Endothelial cell of umbilical vein (primary cell): ENCODE measurements at regions not wholly inside any gene's neighbourhood (a gene's known extent, or its start where the extent isn't known, plus 50 kb on each side); places are given as distances from the start of the nearest gene placed in this dataset.

Experiments
- BruUV-seq: library from RNA; stranded (reverse); fragments of 400-500 nt; replicated peaks from 2 replicates; lab custom pipeline; 2021; lab: Mats Ljungman, UMichigan
- CTCF ChIA-PET: fragments of 300-600, 350-600 bp; sonication (Branson Sonifier 250); formaldehyde crosslinking; loops from one replicate; lab custom pipeline; 2021; ENCODE audit warnings: antibody characterized with exemption, inconsistent platforms; lab: Charles Lee
- POLR2A ChIA-PET: fragments of 300-600, 350-600 bp; sonication (Branson Sonifier 250); formaldehyde crosslinking; loops from one replicate; lab custom pipeline; 2021; ENCODE audit warnings: antibody characterized with exemption, inconsistent platforms; lab: Charles Lee
- DNase-seq: peaks from one replicate; pipeline ENCODE4 v3.0.0-alpha.2; 2011; ENCODE audit warnings: low read depth, low spot score
- FAIRE-seq: peaks from 2 replicates; lab custom pipeline; 2011; peaks lifted over from hg19 to GRCh38; lab: Jason Lieb, UNC
- H2AFZ ChIP-seq: 2 replicates; pipeline ENCODE4 v1.6.0; 2012; ENCODE audit warnings: low read depth, low read length, control low read depth, inconsistent platforms
- H3K27ac ChIP-seq: 2 replicates; pipeline ENCODE4 v1.5.1; 2011; ENCODE audit warnings: low read depth, mild to moderate bottlenecking, control low read depth, low read length, moderate library complexity; ENCODE audit not compliant: insufficient read depth
- H3K27me3 ChIP-seq, 2 experiments: 2 replicates each; pipeline versions ENCODE4 v1.6.0 to v1.6.1; 2011; ENCODE audit warnings: low read length in 2 of 2, mixed read lengths in 1 of 2; ENCODE audit not compliant: control insufficient read depth in 2 of 2, insufficient read depth in 2 of 2
- H3K36me3 ChIP-seq, 2 experiments: 2 replicates in 1 of 2; 3 replicates in 1 of 2; pipeline ENCODE4 v1.5.1; 2011; ENCODE audit warnings: low read length in 2 of 2, mild to moderate bottlenecking in 1 of 2, moderate library complexity in 1 of 2; ENCODE audit not compliant: control insufficient read depth in 2 of 2, insufficient read depth in 2 of 2; ENCODE audit errors: extremely low read depth in 1 of 2
- H3K4me1 ChIP-seq: 3 replicates; pipeline ENCODE4 v1.5.1; 2011; ENCODE audit warnings: mild to moderate bottlenecking, low read length; ENCODE audit not compliant: control insufficient read depth, insufficient read depth; ENCODE audit errors: extremely low read depth
- H3K4me2 ChIP-seq: 2 replicates; pipeline ENCODE4 v1.6.1; 2011; ENCODE audit warnings: low read length, control low read depth, mixed read lengths; ENCODE audit not compliant: insufficient read depth
- H3K4me3 ChIP-seq, 3 experiments: fragments of 200-600 bp in 1 of 3; sonication (generic), shearing (Covaris generic) in 1 of 3; replicated peaks in 1 of 3; 2 replicates each; pipeline ENCODE4 v1.5.1; 2011 to 2016; ENCODE audit warnings: control low read depth in 3 of 3, low read length in 3 of 3, mild to moderate bottlenecking in 2 of 3, inconsistent platforms in 1 of 3, low read depth in 1 of 3, moderate library complexity in 1 of 3; ENCODE audit not compliant: insufficient read depth in 1 of 3
- H3K79me2 ChIP-seq: 2 replicates; pipeline ENCODE4 v1.6.0; 2012; ENCODE audit warnings: low read length, inconsistent platforms; ENCODE audit not compliant: control insufficient read depth, insufficient read depth
- H3K9ac ChIP-seq: replicated peaks from 2 replicates; pipeline ENCODE3; 2011; ENCODE audit warnings: low read length, control low read depth; ENCODE audit not compliant: insufficient read depth; ENCODE audit errors: extremely low read depth
- H3K9me1 ChIP-seq: replicated peaks from 3 replicates; pipeline ENCODE4 v1.6.0; 2011; ENCODE audit warnings: mild to moderate bottlenecking, low read length; ENCODE audit not compliant: control insufficient read depth, insufficient read depth; ENCODE audit errors: extremely low read depth
- H3K9me3 ChIP-seq: replicated peaks from 2 replicates; pipeline ENCODE4 v1.5.1; 2012; ENCODE audit warnings: low read length, inconsistent platforms; ENCODE audit not compliant: control insufficient read depth, insufficient read depth
- H4K20me1 ChIP-seq: replicated peaks from 2 replicates; pipeline ENCODE3; 2011; ENCODE audit warnings: mild to moderate bottlenecking, low read length; ENCODE audit not compliant: control insufficient read depth, insufficient read depth; ENCODE audit errors: extremely low read depth
- CTCF ChIP-seq, 2 donors: IDR thresholded peaks; 1 replicate in 1 of 2; 2 replicates in 1 of 2; pipeline ENCODE4 v1.5.1; 2011; ENCODE audit warnings: low read length in 2 of 2, mild to moderate bottlenecking in 2 of 2, moderate library complexity in 2 of 2, control low read depth in 1 of 2, inconsistent platforms in 1 of 2, low read depth in 1 of 2; ENCODE audit not compliant: insufficient read depth in 1 of 2; ENCODE audit errors: extremely low read depth in 1 of 2
- EZH2 ChIP-seq: IDR thresholded peaks from 2 replicates; pipeline ENCODE4 v1.6.1; 2012; ENCODE audit warnings: borderline replicate concordance, low read depth, mild to moderate bottlenecking, moderate library complexity, low read length, inconsistent platforms; ENCODE audit not compliant: severe bottlenecking
- FOS ChIP-seq: IDR thresholded peaks from 2 replicates; pipeline ENCODE4 v1.6.1; 2011; ENCODE audit warnings: mild to moderate bottlenecking, low read length, moderate library complexity, borderline replicate concordance; ENCODE audit not compliant: insufficient read depth
- GATA2 ChIP-seq: IDR thresholded peaks from 2 replicates; pipeline ENCODE4 v1.7.0; 2011; ENCODE audit warnings: low read depth, mild to moderate bottlenecking, moderate library complexity, mixed read lengths, low read length; ENCODE audit not compliant: insufficient read length, insufficient read depth
- JUN ChIP-seq: IDR thresholded peaks from 2 replicates; pipeline ENCODE4 v1.6.1; 2011; ENCODE audit warnings: borderline replicate concordance, low read depth; ENCODE audit not compliant: insufficient read length, insufficient read depth
- MYC ChIP-seq: IDR thresholded peaks from one replicate; pipeline ENCODE4 v1.6.1; 2011; ENCODE audit warnings: mild to moderate bottlenecking, low read depth, low read length
- POLR2A ChIP-seq: IDR thresholded peaks from 2 replicates; pipeline ENCODE4 v1.6.1; 2012; ENCODE audit warnings: low read depth, mild to moderate bottlenecking, control low read depth, low read length
- POLR2AphosphoS5 ChIP-seq: IDR thresholded peaks from 2 replicates; pipeline ENCODE4 v1.6.1; 2012; ENCODE audit warnings: low read depth, mild to moderate bottlenecking, control low read depth, low read length, moderate library complexity; ENCODE audit not compliant: insufficient read depth
- dilution Hi-C: fragments of 300-500 bp; cut with MboI; formaldehyde crosslinking; loops from one replicate; pipeline ENCODE4 v1.15.0; 2019; ENCODE audit warnings: low sequenced_read_pairs; ENCODE audit not compliant: extremely low pct_ligation_motif_present
- intact Hi-C: fragments of 100-400 bp; cut with micrococcal nuclease; formaldehyde crosslinking; loops from one replicate; pipeline ENCODE4 v1.10.0; 2022
- TF ChIP-seq, protein P1 (sequence below): IDR thresholded peaks from 2 replicates; pipeline ENCODE4 v1.6.1; 2011; ENCODE audit not compliant: insufficient read depth, insufficient read length

- no TSS peak for BruUV-seq
- DNase-seq (no peak), FAIRE-seq (no peak)
- intact Hi-C loops = no loop called here
- H3K9me1 ChIP-seq = no peaks in the 10 kb centered on the region
- dilution Hi-C loops = no loop called here
- no peak overlapping the region for H3K9ac ChIP-seq
- H2AFZ ChIP-seq = no peak overlapping the region
- no peaks in the 10 kb centered on the region for H3K36me3 ChIP-seq
- no peaks in the 10 kb centered on the region for H3K9me3 ChIP-seq
- POLR2A ChIA-PET = no interaction called here
- no peak overlapping the region for H3K4me2 ChIP-seq
- CTCF ChIA-PET = no interaction called here
- H3K27ac ChIP-seq = no peak overlapping the region
- H3K4me1 ChIP-seq = no peaks in the 10 kb centered on the region
- no peak overlapping the region for H3K4me3 ChIP-seq
- no peak for TF ChIP-seq POLR2AphosphoS5
- TF ChIP-seq FOS = no peak
- no peak for TF ChIP-seq POLR2A
- no peak for TF ChIP-seq GATA2
- no peak for TF ChIP-seq EZH2
- no peak for TF ChIP-seq JUN
- no peak for TF ChIP-seq CTCF (IDR thresholded peaks at IDR 0.05; ENCODE audit: extremely low read depth in 1 of 2, insufficient read depth in 1 of 2, low read depth in 1 of 2, low read length in 2 of 2)
- TF ChIP-seq, protein P1, sequence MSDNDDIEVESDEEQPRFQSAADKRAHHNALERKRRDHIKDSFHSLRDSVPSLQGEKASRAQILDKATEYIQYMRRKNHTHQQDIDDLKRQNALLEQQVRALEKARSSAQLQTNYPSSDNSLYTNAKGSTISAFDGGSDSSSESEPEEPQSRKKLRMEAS = no peak
- TF ChIP-seq MYC = no peak
- H3K79me2 ChIP-seq = no peaks in the 10 kb centered on the region
- H3K27me3 ChIP-seq = no peaks in the 10 kb centered on the region
- no peaks in the 10 kb centered on the region for H4K20me1 ChIP-seq
Measured at GRCh38 chr16:54821731-54822130, 108.9 kb upstream of the IRX5 start.
